ENCODE measurements at regions not wholly inside any gene's neighbourhood (a gene's known extent, or its start where the extent isn't known, plus 50 kb on each side); places are given as distances from the start of the nearest gene placed in this dataset.
"Not testable (repeated sequence)": the region's sequence is repeated elsewhere in the genome, so short reads cannot be mapped to it uniquely, and the experiment has no call there.

DNA sequence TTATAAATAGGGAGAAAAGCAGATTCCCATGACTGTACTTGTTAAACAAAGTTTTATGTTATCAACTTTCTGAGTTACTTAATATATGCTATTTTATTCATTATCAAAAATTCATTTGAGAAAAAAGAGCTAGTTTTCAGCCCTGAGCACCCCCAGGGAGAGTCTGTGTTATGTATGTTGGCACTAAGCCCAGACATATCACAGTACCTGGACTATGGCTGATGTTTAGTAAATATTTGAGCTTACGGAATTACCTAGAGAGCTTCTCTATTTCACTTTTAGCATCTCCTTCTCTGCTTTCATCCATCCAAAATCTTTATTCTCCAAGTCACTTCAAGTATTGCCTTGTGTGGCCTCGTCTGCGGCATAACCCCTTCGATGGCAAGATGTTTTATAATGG lies 225.9 kb upstream of the PCSK5 start:
- DNase-seq (ENCODE audit: low read depth in 2 of 3, low spot score in 1 of 3): no peak

GRCh38 chr9:75666856-75667554 lies 223.5 kb upstream of the PCSK5 start:
- no peak for DNase-seq (ENCODE audit: low read depth in 2 of 3, low spot score in 1 of 3)

DNA sequence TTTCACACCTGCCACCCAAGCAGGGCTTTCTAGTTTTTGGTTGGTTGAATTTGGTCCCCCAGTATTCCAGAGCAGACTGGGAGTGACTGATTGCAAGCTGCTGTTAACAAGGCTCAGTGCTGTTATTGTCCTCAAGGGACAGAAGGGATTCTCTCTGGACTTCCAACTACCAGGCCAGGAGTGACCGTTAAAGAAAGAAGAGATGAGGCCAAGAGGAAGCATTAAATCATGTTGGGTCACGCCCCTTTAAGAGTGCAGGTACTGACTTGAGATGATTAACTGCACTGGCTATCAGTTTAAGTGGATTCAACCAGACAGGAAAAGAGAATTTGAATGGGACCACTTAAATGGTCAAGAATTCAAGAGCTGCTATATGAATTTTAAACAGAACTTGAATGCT lies 220.8 kb upstream of the PCSK5 start:
- no peak for DNase-seq (ENCODE audit: low read depth in 2 of 3, low spot score in 1 of 3)

- no peak for DNase-seq (ENCODE audit: low read depth in 2 of 3, low spot score in 1 of 3)
Measured at GRCh38 chr9:75671354-75671753, 219.1 kb upstream of the PCSK5 start.

DNA sequence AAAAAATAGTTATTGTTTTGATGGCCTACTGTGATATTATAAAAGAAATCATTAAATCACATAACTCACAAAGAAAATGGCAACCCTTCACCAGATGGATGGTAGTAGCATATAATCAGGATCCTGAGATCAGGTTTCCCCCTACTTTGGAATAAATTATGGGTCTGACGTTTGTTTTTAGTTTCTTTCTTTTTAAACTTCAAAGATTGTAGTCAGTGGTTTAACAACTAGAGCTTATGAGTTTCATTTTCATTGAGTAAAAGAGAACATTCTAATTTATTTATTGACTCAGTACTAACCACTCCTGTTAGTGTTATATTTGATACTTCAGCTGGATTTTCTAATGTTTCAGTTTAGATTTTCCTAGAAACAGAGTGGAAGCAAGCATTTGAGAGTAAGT lies 218.0 kb upstream of the PCSK5 start:
- no peak for DNase-seq (ENCODE audit: low read depth in 2 of 3, low spot score in 1 of 3)

GRCh38 chr9:75683591-75683990 lies 206.9 kb upstream of the PCSK5 start:
- no peak for DNase-seq (ENCODE audit: low read depth in 2 of 3, low spot score in 1 of 3)

DNA sequence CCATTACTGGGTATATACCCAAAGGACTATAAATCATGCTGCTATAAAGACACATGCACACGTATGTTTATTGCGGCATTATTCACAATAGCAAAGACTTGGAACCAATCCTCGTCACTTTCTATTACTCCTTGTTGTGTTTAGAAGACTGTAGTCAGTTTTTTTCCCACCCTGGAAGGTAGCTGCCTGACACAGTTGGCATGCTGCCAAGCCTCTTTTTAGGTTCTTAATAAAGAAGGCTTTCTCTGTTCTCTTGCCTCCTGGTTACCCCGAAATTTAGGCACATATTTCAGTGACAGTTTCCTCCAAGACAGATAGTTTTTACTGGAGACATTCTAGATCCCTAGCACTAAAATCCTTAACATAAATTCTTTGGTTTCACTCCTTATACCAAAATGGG lies 205.4 kb upstream of the PCSK5 start:
- DNase-seq (ENCODE audit: low read depth in 2 of 3, low spot score in 1 of 3): no peak

DNA sequence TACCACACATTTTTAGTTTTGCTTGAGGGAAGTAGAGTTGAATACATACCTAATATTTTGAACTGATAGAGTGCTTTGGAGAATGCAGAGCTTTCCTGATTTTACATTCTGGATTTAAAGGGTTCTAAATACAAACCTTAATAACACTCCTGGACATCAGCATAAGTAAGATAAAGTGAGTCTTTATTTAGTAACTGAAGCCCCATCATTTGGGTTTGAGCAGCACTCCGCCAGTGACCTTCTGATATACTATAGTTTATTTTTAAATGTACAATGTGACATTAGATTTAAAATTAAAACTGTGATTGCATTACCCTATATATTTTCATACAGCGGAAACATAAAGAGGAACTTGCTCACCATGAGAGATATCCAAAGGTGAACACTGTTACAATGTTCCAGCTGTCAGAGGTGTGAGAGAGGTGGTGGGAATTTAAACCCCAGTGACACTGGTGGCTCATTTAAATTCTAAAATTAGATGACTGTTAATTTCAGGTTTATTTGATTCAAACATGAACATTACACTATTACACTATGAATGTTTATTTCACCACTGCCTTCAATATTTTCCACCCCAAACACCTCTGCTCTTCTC lies 203.0 kb upstream of the PCSK5 start:
- no peak for DNase-seq (ENCODE audit: low read depth in 2 of 3, low spot score in 1 of 3)

GRCh38 chr9:75690551-75690950 lies 199.9 kb upstream of the PCSK5 start:
- not testable (repeated sequence) for DNase-seq (ENCODE audit: low read depth in 2 of 3, low spot score in 1 of 3)

DNA sequence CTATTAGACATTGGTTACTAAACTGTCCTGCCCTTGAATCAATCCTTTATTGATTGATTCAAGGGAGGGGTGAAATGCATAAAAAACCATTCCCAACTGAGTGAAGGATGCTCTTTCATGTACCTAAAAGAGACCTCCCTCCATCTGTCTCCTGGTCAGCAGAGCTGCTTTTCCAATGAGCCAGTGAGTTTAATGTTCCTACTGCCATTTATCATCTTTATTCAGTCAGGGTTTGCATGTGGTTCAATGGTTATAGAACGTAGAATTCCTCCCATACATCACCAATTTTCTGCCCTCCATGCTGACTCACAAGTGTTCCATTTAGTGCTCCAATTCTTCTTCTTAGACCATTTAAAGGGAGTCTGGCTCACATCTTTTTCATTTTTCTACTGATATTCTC lies 199.1 kb upstream of the PCSK5 start:
- DNase-seq (ENCODE audit: low read depth in 2 of 3, low spot score in 1 of 3): no peak

GRCh38 chr9:75692309-75692708 lies 198.2 kb upstream of the PCSK5 start:
- no peak for DNase-seq (ENCODE audit: low read depth in 2 of 3, low spot score in 1 of 3)

- DNase-seq (ENCODE audit: low read depth in 2 of 3, low spot score in 1 of 3): no peak
Measured at GRCh38 chr9:75695921-75696320, 194.6 kb upstream of the PCSK5 start.

DNA sequence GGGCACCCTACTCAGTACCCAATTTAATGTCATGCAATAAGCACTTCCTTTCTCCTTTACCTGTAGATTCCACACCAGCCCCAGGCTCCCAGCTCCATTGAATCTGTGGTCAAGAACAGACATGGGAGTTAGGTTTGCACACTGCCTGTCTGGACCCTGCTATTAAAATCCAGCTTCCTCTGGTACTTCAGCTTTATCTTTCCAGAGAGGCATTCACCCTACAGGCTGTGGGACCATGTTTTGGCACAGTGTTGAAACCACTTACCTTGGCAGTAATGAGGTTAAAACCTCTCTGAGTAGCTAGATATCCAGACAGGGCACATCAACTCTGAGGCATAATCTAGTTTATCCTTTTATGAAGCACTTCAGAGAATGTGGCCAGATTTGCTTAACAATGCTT lies 191.5 kb upstream of the PCSK5 start:
- no peak for DNase-seq (ENCODE audit: low read depth in 2 of 3, low spot score in 1 of 3)

DNA sequence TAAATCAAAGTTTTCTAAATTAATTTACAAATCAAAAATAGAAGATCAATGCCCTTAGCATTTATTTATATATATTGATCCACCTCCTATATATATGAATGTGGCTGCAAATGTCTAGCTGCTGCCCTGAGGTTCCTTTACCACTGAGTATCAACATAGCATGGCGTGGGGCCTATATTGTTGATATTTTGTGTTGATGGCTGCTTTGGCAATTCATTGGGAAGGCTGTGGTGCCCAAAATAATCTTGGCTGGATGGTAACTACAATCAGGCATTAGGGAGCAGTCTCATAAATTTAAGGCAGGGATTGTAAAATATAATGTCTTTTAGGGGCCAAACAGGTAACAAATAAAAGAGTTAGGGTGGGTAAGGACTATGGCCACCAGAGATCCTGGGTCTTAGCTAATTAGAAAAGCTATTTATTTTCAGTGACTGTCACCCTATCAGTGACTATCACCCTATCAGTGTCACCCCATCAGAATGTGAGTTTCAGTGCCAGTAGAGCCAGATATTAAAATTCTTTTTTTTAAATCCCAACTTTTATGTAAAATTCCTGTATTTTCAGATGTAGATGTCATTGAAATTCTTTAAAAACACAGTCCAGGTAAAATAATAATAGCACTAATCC lies 190.7 kb upstream of the PCSK5 start:
- no peak for DNase-seq (ENCODE audit: low read depth in 2 of 3, low spot score in 1 of 3)

DNA sequence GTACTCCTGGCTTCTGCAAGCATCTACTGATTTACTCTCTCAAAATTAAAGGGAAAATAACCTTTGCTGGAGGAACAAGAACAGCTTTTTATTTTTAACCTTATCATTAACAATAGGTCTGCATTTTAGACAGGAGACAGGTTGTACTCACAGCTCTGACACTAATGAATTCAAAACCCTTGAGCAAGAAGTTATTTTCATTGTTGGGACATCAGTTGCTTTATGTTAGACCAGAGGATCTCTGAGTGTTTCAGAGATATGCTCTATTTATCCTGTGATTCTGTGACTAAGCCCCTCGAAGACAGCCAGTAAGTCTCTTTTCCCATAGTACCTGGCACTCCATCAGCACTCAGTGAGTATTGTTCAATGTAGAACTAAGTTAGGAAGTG lies 190.2 kb upstream of the PCSK5 start:
- no peak for DNase-seq (ENCODE audit: low read depth in 2 of 3, low spot score in 1 of 3)

DNA sequence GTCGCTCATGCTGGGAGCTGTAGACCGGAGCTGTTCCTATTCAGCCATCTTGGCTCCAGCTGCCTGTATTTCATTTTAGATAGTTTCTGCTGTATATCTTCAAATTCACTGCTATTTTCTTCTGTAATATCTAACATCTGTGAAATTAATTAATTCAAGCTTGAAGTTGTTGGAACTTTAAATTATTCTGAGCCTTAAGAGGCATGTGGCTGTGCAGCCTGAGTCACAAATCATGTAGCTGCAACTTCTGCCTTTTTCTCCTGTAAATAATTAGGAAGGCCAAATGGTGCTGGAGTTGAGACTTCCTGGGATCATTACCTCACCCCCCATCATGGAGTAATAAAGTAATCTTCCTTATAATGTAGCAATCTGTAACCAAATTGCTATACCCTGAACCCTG lies 183.3 kb upstream of the PCSK5 start:
- DNase-seq (ENCODE audit: low read depth in 2 of 3, low spot score in 1 of 3): no peak

GRCh38 chr9:75709698-75710097 lies 180.8 kb upstream of the PCSK5 start:
- DNase-seq (ENCODE audit: low read depth in 2 of 3, low spot score in 1 of 3): no peak

DNA sequence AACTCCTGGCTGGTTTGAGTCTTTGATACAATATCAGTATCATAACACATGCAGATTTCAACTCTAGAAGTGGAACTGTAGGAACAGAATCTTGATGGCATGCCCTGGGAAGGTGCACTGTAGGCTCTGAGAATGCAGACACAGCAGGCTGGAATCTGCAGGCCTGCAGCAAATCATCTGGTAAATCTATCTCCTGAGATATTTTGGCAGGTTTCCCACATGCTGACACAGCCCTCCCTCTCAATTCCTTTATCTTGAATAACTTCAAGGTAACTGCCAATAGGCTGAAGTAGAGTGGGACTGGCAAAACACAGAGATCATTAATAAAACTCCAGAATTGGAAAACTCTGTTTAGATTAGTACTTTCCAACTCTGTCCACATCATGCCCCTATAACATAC lies 177.8 kb upstream of the PCSK5 start:
- DNase-seq (ENCODE audit: low read depth in 2 of 3, low spot score in 1 of 3): no peak

DNA sequence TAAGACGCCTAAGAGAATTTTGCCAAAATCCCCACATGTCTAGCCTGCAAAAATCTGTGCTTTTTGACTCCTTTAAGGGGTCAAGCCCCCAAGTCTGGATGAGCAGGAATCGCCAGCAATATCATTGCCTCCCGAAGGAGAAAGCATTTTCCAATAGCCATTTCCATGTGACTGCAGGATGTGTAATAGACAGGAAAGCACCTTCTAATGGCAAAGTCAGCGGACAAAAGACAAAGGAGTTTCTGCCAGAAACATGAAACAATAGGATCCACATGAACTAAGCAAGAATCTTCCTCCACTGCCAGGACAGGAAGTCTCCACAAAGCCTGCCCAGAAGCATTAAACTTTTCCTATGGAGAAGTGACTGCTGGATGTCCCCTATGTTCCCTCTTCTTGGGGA lies 177.1 kb upstream of the PCSK5 start:
- no peak for DNase-seq (ENCODE audit: low read depth in 2 of 3, low spot score in 1 of 3)

DNA sequence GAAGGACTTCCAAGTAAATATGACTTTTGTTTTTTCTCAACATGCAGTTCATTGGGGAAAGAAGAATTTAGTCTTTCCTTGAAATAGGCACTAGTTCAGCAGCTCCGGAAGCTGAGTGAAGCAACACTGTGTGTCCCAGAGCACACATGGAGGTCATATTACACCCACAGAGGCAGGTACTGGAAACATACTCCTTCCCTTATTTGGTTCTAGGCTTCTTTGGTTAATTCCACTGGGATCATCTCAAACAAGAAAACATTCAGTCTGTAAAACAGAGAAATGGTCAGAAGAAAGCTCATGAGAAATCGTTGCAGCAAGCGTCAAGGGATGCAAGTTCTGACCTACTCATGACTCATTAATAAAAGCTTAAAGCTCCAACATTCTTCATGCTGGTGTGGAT lies 175.1 kb upstream of the PCSK5 start:
- no peak for DNase-seq (ENCODE audit: low read depth in 2 of 3, low spot score in 1 of 3)

- no peak for DNase-seq (ENCODE audit: low read depth in 2 of 3, low spot score in 1 of 3)
Measured at GRCh38 chr9:75718677-75719076, 171.8 kb upstream of the PCSK5 start.

GRCh38 chr9:75728391-75728790 lies 162.1 kb upstream of the PCSK5 start:
- no peak for DNase-seq (ENCODE audit: low read depth in 2 of 3, low spot score in 1 of 3)

- DNase-seq (ENCODE audit: low read depth in 2 of 3, low spot score in 1 of 3): no peak
Measured at GRCh38 chr9:75734802-75735201, 155.7 kb upstream of the PCSK5 start.

All from stimulated activated CD4-positive, alpha-beta T cell treated with anti-CD3 and anti-CD28 coated beads, Interleukin-12 subunit alpha, Interleukin-12 subunit beta, amount 100 ng/mL, for 48 hours (primary cell).